ENCODE measurements at regions not wholly inside any gene's neighbourhood (a gene's known extent, or its start where the extent isn't known, plus 50 kb on each side); places are given as distances from the start of the nearest gene placed in this dataset.

- TF ChIP-seq CTCF (IDR thresholded peaks at IDR 0.05) (no peak), STAT6 (CRISPR knock-in tag; conservative IDR thresholded peaks at IDR 0.05; ENCODE audit: low read depth) (no peak), MAX (CRISPR knock-in tag; IDR thresholded peaks at IDR 0.05) (no peak), FOXP4 (CRISPR knock-in tag; IDR thresholded peaks at IDR 0.05) (no peak), ATF1 (CRISPR knock-in tag; IDR thresholded peaks at IDR 0.05) (no peak), FOXK1 (CRISPR knock-in tag; IDR thresholded peaks at IDR 0.05) (no peak), TEAD4 (CRISPR knock-in tag; IDR thresholded peaks at IDR 0.05) (no peak)
Measured at GRCh38 chr1:244963231-244963826, 99.0 kb upstream of the HNRNPU start.
